H9 (cell line): ENCODE measurements at regions not wholly inside any gene's neighbourhood (a gene's known extent, or its start where the extent isn't known, plus 50 kb on each side); places are given as distances from the start of the nearest gene placed in this dataset.
A peak's percentile ranks its signal among the peaks of the same experiment; 100 is the strongest.

Experiments used
- DNase-seq: peaks from one replicate; pipeline ENCODE4 v3.0.0-alpha.2; 2017
- H2AFZ ChIP-seq: one replicate; pipeline ENCODE4 v1.6.1; 2013; ENCODE audit warnings: mild to moderate bottlenecking, low read length, control low read depth, moderate library complexity
- H2AK5ac ChIP-seq: 2 replicates; pipeline ENCODE4 v1.6.1; 2013; ENCODE audit warnings: low read length, control low read depth, mixed read lengths; ENCODE audit not compliant: insufficient read length
- H2BK120ac ChIP-seq: one replicate; pipeline ENCODE4 v1.6.1; 2013; ENCODE audit warnings: low read depth, mild to moderate bottlenecking, low read length, control low read depth, inconsistent platforms; ENCODE audit not compliant: poor library complexity, severe bottlenecking
- H2BK12ac ChIP-seq: 2 replicates; pipeline ENCODE4 v1.6.1; 2013; ENCODE audit warnings: low read length, control low read depth, mixed read lengths, low read depth; ENCODE audit not compliant: insufficient read length
- H2BK15ac ChIP-seq: 2 replicates; pipeline ENCODE4 v1.6.1; 2013; ENCODE audit warnings: low read depth, low read length, control low read depth
- H2BK20ac ChIP-seq: one replicate; pipeline ENCODE4 v1.6.1; 2013; ENCODE audit warnings: low read depth, mild to moderate bottlenecking, low read length, control low read depth, inconsistent platforms; ENCODE audit not compliant: poor library complexity, severe bottlenecking
- H2BK5ac ChIP-seq: 2 replicates; pipeline ENCODE4 v1.6.1; 2013; ENCODE audit warnings: low read length, control low read depth, mixed read lengths; ENCODE audit not compliant: insufficient read length
- H3K14ac ChIP-seq: 2 replicates; pipeline ENCODE4 v1.6.1; 2013; ENCODE audit warnings: low read length, control low read depth; ENCODE audit not compliant: insufficient read depth
- H3K18ac ChIP-seq: 2 replicates; pipeline ENCODE4 v1.6.1; 2013; ENCODE audit warnings: low read depth, mild to moderate bottlenecking, mixed read lengths, low read length, control low read depth; ENCODE audit not compliant: insufficient read length
- H3K23ac ChIP-seq: 2 replicates; pipeline ENCODE4 v1.6.1; 2013; ENCODE audit warnings: low read length, control low read depth, mixed read lengths, low read depth; ENCODE audit not compliant: insufficient read length
- H3K23me2 ChIP-seq: 2 replicates; pipeline ENCODE4 v1.6.1; 2013; ENCODE audit warnings: low read depth, mild to moderate bottlenecking, mixed read lengths, low read length, control low read depth; ENCODE audit not compliant: insufficient read length, poor library complexity, severe bottlenecking
- H3K27ac ChIP-seq: 2 replicates; pipeline ENCODE4 v1.5.1; 2013; ENCODE audit warnings: low read length, control low read depth, mixed read lengths, low read depth; ENCODE audit not compliant: insufficient read length
- H3K27me3 ChIP-seq: 2 replicates; pipeline ENCODE4 v1.6.1; 2013; ENCODE audit warnings: low read length, control low read depth, inconsistent platforms; ENCODE audit not compliant: insufficient read depth
- H3K4ac ChIP-seq: 2 replicates; pipeline ENCODE4 v1.6.1; 2013; ENCODE audit warnings: low read depth, mild to moderate bottlenecking, control low read depth, inconsistent platforms, low read length, moderate library complexity
- H3K4me1 ChIP-seq: 2 replicates; pipeline ENCODE4 v1.6.1; 2013; ENCODE audit warnings: low read length, control low read depth, inconsistent platforms; ENCODE audit not compliant: insufficient read depth
- H3K4me2 ChIP-seq: 2 replicates; pipeline ENCODE4 v1.6.1; 2013; ENCODE audit warnings: low read length, control low read depth, mixed read lengths; ENCODE audit not compliant: insufficient read length, insufficient read depth
- H3K56ac ChIP-seq: 2 replicates; pipeline ENCODE4 v1.6.1; 2013; ENCODE audit warnings: low read depth, mild to moderate bottlenecking, mixed read lengths, low read length, control low read depth; ENCODE audit not compliant: insufficient read length
- H3K79me1 ChIP-seq: 2 replicates; pipeline ENCODE4 v1.6.1; 2013; ENCODE audit warnings: low read depth, mild to moderate bottlenecking, moderate library complexity, low read length, control low read depth, inconsistent platforms; ENCODE audit not compliant: insufficient read depth, poor library complexity, severe bottlenecking
- H3K79me2 ChIP-seq: 2 replicates; pipeline ENCODE4 v1.6.1; 2013; ENCODE audit warnings: low read length, control low read depth, inconsistent platforms; ENCODE audit not compliant: insufficient read depth
- H3K9ac ChIP-seq: 2 replicates; pipeline ENCODE4 v1.6.1; 2013; ENCODE audit warnings: low read length, control low read depth, mixed read lengths; ENCODE audit not compliant: insufficient read length; ENCODE audit errors: extremely low read depth
- H3K9me3 ChIP-seq: one replicate; pipeline ENCODE4 v1.6.1; 2013; ENCODE audit warnings: low read depth, low read length, inconsistent platforms; ENCODE audit not compliant: control insufficient read depth
- H3T11ph ChIP-seq: one replicate; pipeline ENCODE4 v1.6.1; 2013; ENCODE audit warnings: mild to moderate bottlenecking, low read length, control low read depth, inconsistent platforms
- H4K20me1 ChIP-seq: one replicate; pipeline ENCODE4 v1.6.1; 2013; ENCODE audit not compliant: control insufficient read depth, insufficient read length, insufficient read depth
- H4K5ac ChIP-seq: 2 replicates; pipeline ENCODE4 v1.6.1; 2013; ENCODE audit warnings: low read depth, mild to moderate bottlenecking, mixed read lengths, low read length, control low read depth; ENCODE audit not compliant: insufficient read length
- H4K8ac ChIP-seq: replicated peaks from 2 replicates; pipeline ENCODE4 v1.6.1; 2013; ENCODE audit warnings: low read length, control low read depth, mixed read lengths, low read depth; ENCODE audit not compliant: insufficient read length
- H4K91ac ChIP-seq: 2 replicates; pipeline ENCODE4 v1.6.1; 2013; ENCODE audit warnings: low read depth, mild to moderate bottlenecking, moderate library complexity, mixed read lengths, low read length, control low read depth; ENCODE audit not compliant: insufficient read length
- H3K27ac Mint-ChIP-seq, 3 experiments: 2 replicates in 2 of 3; 3 replicates in 1 of 3; pipeline ENCODE4 v1.8.0; 2020 to 2021; ENCODE audit warnings: mixed read lengths in 3 of 3, mild to moderate bottlenecking in 1 of 3, moderate library complexity in 1 of 3
- H3K27me3 Mint-ChIP-seq: 2 replicates; pipeline ENCODE4 v1.8.0; 2021; ENCODE audit warnings: low read depth, mild to moderate bottlenecking, moderate library complexity, mixed read lengths
- H3K36me3 Mint-ChIP-seq, 3 experiments: 2 replicates in 2 of 3; 3 replicates in 1 of 3; pipeline ENCODE4 v1.8.0; 2020 to 2021; ENCODE audit warnings: low read depth in 3 of 3, mixed read lengths in 3 of 3; ENCODE audit not compliant: insufficient read depth in 1 of 3
- H3K4me1 Mint-ChIP-seq, 2 experiments: 2 replicates each; pipeline ENCODE4 v1.8.0; 2020; ENCODE audit warnings: mixed read lengths in 2 of 2
- H3K4me3 Mint-ChIP-seq, 2 experiments: 2 replicates in 1 of 2; 3 replicates in 1 of 2; pipeline ENCODE4 v1.8.0; 2020 to 2021; ENCODE audit warnings: mild to moderate bottlenecking in 2 of 2, mixed read lengths in 2 of 2, moderate library complexity in 1 of 2
- H3K9me3 Mint-ChIP-seq, 2 experiments: 2 replicates in 1 of 2; 3 replicates in 1 of 2; pipeline ENCODE4 v1.8.0; 2020; ENCODE audit warnings: mild to moderate bottlenecking in 2 of 2, mixed read lengths in 2 of 2, moderate library complexity in 1 of 2
- WGBS: extraction: QIAGEN DNeasy Blood & Tissue Kit; methylation state at CpG from one replicate; pipeline ENCODE4 v1.1.7; 2013; ENCODE audit warnings: missing lambda C conversion rate, low lambda C conversion rate, mixed read lengths; ENCODE audit not compliant: insufficient read length; ENCODE audit errors: extremely low coverage; 5-methylcytosine and 5-hydroxymethylcytosine counted together
- TF ChIP-seq, protein P1 (sequence below): fragments of 200-600 bp; sonication (generic); conservative IDR thresholded peaks from 3 replicates; pipeline ENCODE4 v1.8.0; 2021; ENCODE audit warnings: antibody characterized with exemption, mild to moderate bottlenecking

DNA sequence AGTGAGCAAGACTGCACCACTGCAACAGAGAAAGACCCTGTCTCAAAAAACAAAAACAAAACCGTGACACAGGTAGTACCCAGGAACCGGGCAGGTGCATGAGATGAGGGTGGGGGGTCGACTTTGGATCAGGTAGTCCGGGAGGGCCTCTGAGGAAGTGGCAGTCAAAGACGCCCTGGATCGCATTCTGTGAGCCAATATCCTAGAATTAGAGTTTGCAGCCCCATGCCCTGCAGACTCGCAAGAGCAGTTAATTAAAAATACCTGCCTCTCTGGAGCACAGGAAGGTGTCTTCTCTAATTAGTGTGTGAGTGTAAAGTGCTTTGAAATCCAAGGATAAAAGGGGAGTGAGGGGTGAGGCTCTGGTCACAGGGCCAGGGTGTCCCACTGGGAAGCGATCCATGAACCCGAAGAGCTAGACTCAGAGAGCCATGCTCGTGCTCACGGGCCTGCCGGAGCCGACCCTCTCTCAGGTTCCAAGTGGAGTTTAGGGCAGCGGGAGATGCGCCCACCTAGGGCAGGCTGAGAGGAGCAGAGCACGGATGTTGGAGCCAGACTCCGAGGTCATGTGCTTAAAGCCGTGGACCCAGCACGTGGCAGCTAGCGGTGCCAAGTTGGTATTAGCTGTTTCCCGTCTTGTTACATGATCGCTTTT, 74.7 kb upstream of the PTPN1 start:
- Histone ChIP-seq H3K4me1 (no peaks in the 10 kb centered on the region), H3K9me3 (no peaks in the 10 kb centered on the region), H2BK15ac (no peak overlapping the region), H4K5ac (no peak overlapping the region), H4K8ac (no peak overlapping the region), H3K18ac (no peak overlapping the region), H2BK5ac (no peak overlapping the region), H3K23ac (no peak overlapping the region), H4K20me1 (no peaks in the 10 kb centered on the region), H3K56ac (no peak overlapping the region), H2AK5ac (no peak overlapping the region), H2BK20ac (no peak overlapping the region), H3K27ac (no peak overlapping the region), H3T11ph (no peak overlapping the region), H3K9ac (no peak overlapping the region), H3K4ac (no peak overlapping the region), H3K79me1 (no peaks in the 10 kb centered on the region), H3K4me2 (no peak overlapping the region), H2BK12ac (no peak overlapping the region), H3K23me2 (no peaks in the 10 kb centered on the region), H2BK120ac (no peak overlapping the region), H3K27me3 (no peaks in the 10 kb centered on the region), H4K91ac (no peak overlapping the region), H2AFZ (no peak overlapping the region), H3K14ac (no peak overlapping the region), H3K79me2 (no peaks in the 10 kb centered on the region)
- peak overlapping the region in 1 of 3 experiments; percentile 65; a peak in 2 of 7 replicates for H3K27ac Mint-ChIP-seq
- TF ChIP-seq, protein P1, sequence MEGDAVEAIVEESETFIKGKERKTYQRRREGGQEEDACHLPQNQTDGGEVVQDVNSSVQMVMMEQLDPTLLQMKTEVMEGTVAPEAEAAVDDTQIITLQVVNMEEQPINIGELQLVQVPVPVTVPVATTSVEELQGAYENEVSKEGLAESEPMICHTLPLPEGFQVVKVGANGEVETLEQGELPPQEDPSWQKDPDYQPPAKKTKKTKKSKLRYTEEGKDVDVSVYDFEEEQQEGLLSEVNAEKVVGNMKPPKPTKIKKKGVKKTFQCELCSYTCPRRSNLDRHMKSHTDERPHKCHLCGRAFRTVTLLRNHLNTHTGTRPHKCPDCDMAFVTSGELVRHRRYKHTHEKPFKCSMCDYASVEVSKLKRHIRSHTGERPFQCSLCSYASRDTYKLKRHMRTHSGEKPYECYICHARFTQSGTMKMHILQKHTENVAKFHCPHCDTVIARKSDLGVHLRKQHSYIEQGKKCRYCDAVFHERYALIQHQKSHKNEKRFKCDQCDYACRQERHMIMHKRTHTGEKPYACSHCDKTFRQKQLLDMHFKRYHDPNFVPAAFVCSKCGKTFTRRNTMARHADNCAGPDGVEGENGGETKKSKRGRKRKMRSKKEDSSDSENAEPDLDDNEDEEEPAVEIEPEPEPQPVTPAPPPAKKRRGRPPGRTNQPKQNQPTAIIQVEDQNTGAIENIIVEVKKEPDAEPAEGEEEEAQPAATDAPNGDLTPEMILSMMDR, result no peak
- DNase-seq, result no peak
- no peaks in the 10 kb centered on the region for H3K36me3 Mint-ChIP-seq
- no peak overlapping the region for H3K4me3 Mint-ChIP-seq
- peaks cover 22 to 35% of the 10 kb centered on the region in 2 experiments for H3K4me1 Mint-ChIP-seq
- H3K27me3 Mint-ChIP-seq, result no peaks in the 10 kb centered on the region
- H3K9me3 Mint-ChIP-seq, result no peaks in the 10 kb centered on the region; a peak in 1 of 5 replicates
- no CpG with 5 or more reads among the region's 22 CpGs for WGBS
